DOHH2 (cell line): ENCODE measurements at regions not wholly inside any gene's neighbourhood (a gene's known extent, or its start where the extent isn't known, plus 50 kb on each side); places are given as distances from the start of the nearest gene placed in this dataset.

Experiments
- H3F3A ChIP-seq: fragments of 200-600 bp; sonication (generic), shearing (Covaris generic); 2 replicates; pipeline ENCODE4 v1.6.0; 2016; ENCODE audit warnings: antibody characterized with exemption, mild to moderate bottlenecking; ENCODE audit not compliant: control insufficient read depth, insufficient read depth
- H3K27ac ChIP-seq: fragments of 200-600 bp; sonication (generic); 2 replicates; pipeline ENCODE4 v1.5.1; 2014; ENCODE audit warnings: low read depth, mild to moderate bottlenecking, low read length, moderate library complexity
- H3K27me3 ChIP-seq: fragments of 200-600 bp; sonication (generic); 2 replicates; pipeline ENCODE4 v1.6.1; 2014; ENCODE audit warnings: mild to moderate bottlenecking, low read length, mixed read lengths; ENCODE audit not compliant: control insufficient read depth
- H3K36me3 ChIP-seq: fragments of 200-600 bp; sonication (generic); 2 replicates; pipeline ENCODE4 v1.6.1; 2014; ENCODE audit warnings: mild to moderate bottlenecking, low read length, moderate library complexity, mixed read lengths; ENCODE audit not compliant: control insufficient read depth
- H3K4me1 ChIP-seq: fragments of 200-600 bp; sonication (generic); 2 replicates; pipeline ENCODE4 v1.6.1; 2014; ENCODE audit warnings: mild to moderate bottlenecking, low read length, mixed read lengths; ENCODE audit not compliant: control insufficient read depth
- H3K4me2 ChIP-seq: fragments of 200-600 bp; sonication (generic); 2 replicates; pipeline ENCODE4 v1.6.0; 2014; ENCODE audit warnings: mild to moderate bottlenecking, low read length, moderate library complexity
- H3K4me3 ChIP-seq: fragments of 200-600 bp; sonication (generic); 2 replicates; pipeline ENCODE4 v1.5.1; 2014; ENCODE audit warnings: mild to moderate bottlenecking, low read length, mixed read lengths
- H3K79me2 ChIP-seq: fragments of 200-600 bp; sonication (generic); 2 replicates; pipeline ENCODE4 v1.6.1; 2014; ENCODE audit warnings: mild to moderate bottlenecking, low read length, mixed read lengths; ENCODE audit not compliant: control insufficient read depth
- H3K9me2 ChIP-seq: fragments of 200-600 bp; sonication (generic); replicated peaks from 2 replicates; pipeline ENCODE4 v1.6.1; 2014; ENCODE audit warnings: mild to moderate bottlenecking, low read length, mixed read lengths; ENCODE audit not compliant: control insufficient read depth
- H3K9me3 ChIP-seq: fragments of 200-600 bp; sonication (generic); 2 replicates; pipeline ENCODE4 v1.6.1; 2014; ENCODE audit warnings: antibody characterized with exemption, low read length, mixed read lengths; ENCODE audit not compliant: control insufficient read depth, insufficient read depth
- H4K20me1 ChIP-seq: fragments of 200-600 bp; sonication (generic); 2 replicates; pipeline ENCODE4 v1.6.0; 2014; ENCODE audit warnings: low read depth, mild to moderate bottlenecking, antibody characterized with exemption, low read length, moderate library complexity; ENCODE audit not compliant: control insufficient read depth, insufficient read depth
- CTCF ChIP-seq: fragments of 200-600 bp; sonication (generic); IDR thresholded peaks from one replicate; pipeline ENCODE4 v1.5.1; 2014; ENCODE audit warnings: antibody characterized with exemption, mild to moderate bottlenecking, low read depth, low read length; ENCODE audit not compliant: poor library complexity, severe bottlenecking
- EZH2phosphoT487 ChIP-seq: fragments of 200-600 bp; sonication (generic); IDR thresholded peaks from 2 replicates; pipeline ENCODE4 v1.6.1; 2017; ENCODE audit warnings: borderline replicate concordance, mild to moderate bottlenecking, antibody characterized with exemption, low read length, moderate library complexity, mixed read lengths

GRCh38 chr2:226649871-226650660 lies 149.6 kb downstream of the IRS1 start:
- H3K36me3 ChIP-seq = no peaks in the 10 kb centered on the region
- H3K9me2 ChIP-seq = no peaks in the 10 kb centered on the region
- peaks cover 6% of the 10 kb centered on the region; the same call in 1 of the 2 replicates for H3K9me3 ChIP-seq
- TF ChIP-seq CTCF (no peak), EZH2phosphoT487 (no peak)
- no peaks in the 10 kb centered on the region for H4K20me1 ChIP-seq
- H3F3A ChIP-seq = no peaks in the 10 kb centered on the region
- no peak overlapping the region for H3K4me2 ChIP-seq
- no peaks in the 10 kb centered on the region for H3K79me2 ChIP-seq
- H3K27ac ChIP-seq = no peak overlapping the region
- H3K27me3 ChIP-seq = no peaks in the 10 kb centered on the region
- H3K4me1 ChIP-seq = no peaks in the 10 kb centered on the region
- no peak overlapping the region for H3K4me3 ChIP-seq

GRCh38 chr2:226649201-226649600 lies 150.4 kb downstream of the IRS1 start:
- H3K36me3 ChIP-seq = no peaks in the 10 kb centered on the region
- no peak overlapping the region for H3K4me2 ChIP-seq
- H3K9me3 ChIP-seq = peaks cover 6% of the 10 kb centered on the region; the same call in 1 of the 2 replicates
- no peaks in the 10 kb centered on the region for H3K27me3 ChIP-seq
- TF ChIP-seq CTCF (no peak), EZH2phosphoT487 (no peak)
- no peak overlapping the region for H3K27ac ChIP-seq
- H3K9me2 ChIP-seq = no peaks in the 10 kb centered on the region
- H3F3A ChIP-seq = no peaks in the 10 kb centered on the region
- H3K4me1 ChIP-seq = no peaks in the 10 kb centered on the region
- no peaks in the 10 kb centered on the region for H3K79me2 ChIP-seq
- no peak overlapping the region for H3K4me3 ChIP-seq
- H4K20me1 ChIP-seq = no peaks in the 10 kb centered on the region

- no peak overlapping the region for H3K4me3 ChIP-seq
- H3K4me1 ChIP-seq = no peaks in the 10 kb centered on the region
- H3K79me2 ChIP-seq = no peaks in the 10 kb centered on the region
- H3K36me3 ChIP-seq = no peaks in the 10 kb centered on the region
- no peaks in the 10 kb centered on the region for H3K9me2 ChIP-seq
- no peaks in the 10 kb centered on the region for H3F3A ChIP-seq
- H3K27me3 ChIP-seq = no peaks in the 10 kb centered on the region
- H4K20me1 ChIP-seq = no peaks in the 10 kb centered on the region
- H3K27ac ChIP-seq = no peak overlapping the region
- TF ChIP-seq EZH2phosphoT487 (no peak), CTCF (no peak)
- peaks cover 6% of the 10 kb centered on the region; the same call in 1 of the 2 replicates for H3K9me3 ChIP-seq
- H3K4me2 ChIP-seq = no peak overlapping the region
Observed at GRCh38 chr2:226647621-226648518, 151.8 kb downstream of the IRS1 start.
